HG03060 (cell line): ENCODE measurements at regions not wholly inside any gene's neighbourhood (a gene's known extent, or its start where the extent isn't known, plus 50 kb on each side); places are given as distances from the start of the nearest gene placed in this dataset.

Experiments used
- ATAC-seq: cut with Tn5 transposase; IDR thresholded peaks from one replicate; pipeline ENCODE4 v1.9.1; 2021; ENCODE audit warnings: low read depth, moderate number of reproducible peaks; ENCODE audit not compliant: unreplicated experiment

DNA sequence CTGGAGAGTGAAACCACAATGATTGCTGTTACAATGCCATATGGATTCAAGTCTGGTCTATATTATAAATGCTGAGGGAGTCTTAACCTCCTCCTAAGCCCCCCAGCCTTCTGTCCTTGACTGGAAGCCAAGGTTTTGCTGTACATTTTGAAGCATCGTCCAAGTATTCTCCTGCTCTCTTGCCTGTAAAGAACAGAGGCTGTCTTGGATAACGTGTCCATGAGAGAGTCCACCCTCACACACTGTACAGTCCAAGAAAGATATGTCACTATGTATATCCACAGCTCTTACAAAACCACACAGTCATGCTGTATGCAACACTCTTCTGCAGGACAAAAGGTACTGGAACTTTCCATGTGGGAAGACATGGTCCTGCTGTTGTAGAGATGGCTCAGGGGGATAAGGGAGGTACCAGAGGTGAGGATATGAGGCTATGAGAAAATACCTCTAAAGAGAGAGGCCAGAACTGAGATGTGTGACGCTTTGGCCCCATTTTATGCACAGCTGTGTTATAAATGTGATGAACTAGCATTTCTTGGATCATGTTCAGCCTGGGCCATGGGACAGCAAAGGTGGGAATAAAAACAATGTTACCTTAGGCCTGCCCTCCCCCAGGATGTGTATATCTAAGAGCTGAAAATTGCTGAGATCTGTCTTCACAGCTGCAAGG is 678.6 kb downstream of the IQCM start:
- no peak for ATAC-seq

DNA sequence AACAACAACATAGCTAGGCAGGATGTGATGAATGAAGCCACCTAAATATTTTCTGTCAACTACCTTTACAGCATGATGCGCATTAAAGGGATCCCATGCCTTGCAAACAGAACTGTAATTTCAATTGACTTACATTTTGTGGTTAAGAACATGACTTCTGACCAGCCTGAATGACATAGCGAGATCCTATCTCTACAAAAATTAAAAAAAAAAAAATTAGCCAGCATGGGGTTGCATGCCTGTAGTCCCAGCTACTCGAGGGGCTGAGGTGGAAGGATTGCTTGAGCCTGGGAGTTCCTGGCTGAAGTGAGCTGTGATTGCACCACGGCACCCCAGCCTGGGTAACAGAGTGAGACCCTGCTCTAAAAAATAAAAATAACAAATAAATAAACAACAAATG is 680.6 kb downstream of the IQCM start:
- ATAC-seq = no peak

- ATAC-seq = no peak
Measured at GRCh38 chr4:149121023-149121404, 678.8 kb upstream of the NR3C2 start.

GRCh38 chr4:149120331-149121022 is 678.3 kb upstream of the NR3C2 start:
- ATAC-seq = no peak

- no peak for ATAC-seq
Measured at GRCh38 chr4:149116806-149117205, 674.6 kb upstream of the NR3C2 start.

- no peak for ATAC-seq
Measured at GRCh38 chr4:149113804-149114430, 671.7 kb upstream of the NR3C2 start.

- no peak for ATAC-seq
Measured at GRCh38 chr4:149112109-149112508, 669.9 kb upstream of the NR3C2 start.

- ATAC-seq = no peak
Measured at GRCh38 chr4:149110481-149110880, 668.3 kb upstream of the NR3C2 start.

GRCh38 chr4:149108626-149109025 is 666.4 kb upstream of the NR3C2 start:
- no peak for ATAC-seq

DNA sequence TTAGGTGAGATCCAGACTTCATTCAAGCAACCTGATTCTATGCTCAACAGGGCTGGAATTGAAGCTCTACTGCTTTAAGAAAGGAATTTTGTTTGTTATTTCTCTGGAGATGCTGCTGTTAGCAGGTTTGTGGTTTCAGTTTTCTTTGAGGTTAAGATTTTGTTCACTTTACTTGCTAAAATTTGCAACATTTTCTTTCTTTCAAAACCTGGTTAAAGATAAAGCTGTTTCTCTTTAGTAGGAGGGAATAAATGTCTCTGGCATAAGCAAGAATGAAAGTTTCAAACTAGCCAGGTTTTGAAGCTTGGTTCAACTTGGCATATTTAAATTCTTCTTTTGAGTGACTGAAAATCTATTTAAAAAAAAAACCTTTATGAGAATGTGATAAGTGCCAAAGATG is 660.6 kb upstream of the NR3C2 start:
- no peak for ATAC-seq

- ATAC-seq = no peak
Measured at GRCh38 chr4:149101649-149102048, 659.4 kb upstream of the NR3C2 start.

DNA sequence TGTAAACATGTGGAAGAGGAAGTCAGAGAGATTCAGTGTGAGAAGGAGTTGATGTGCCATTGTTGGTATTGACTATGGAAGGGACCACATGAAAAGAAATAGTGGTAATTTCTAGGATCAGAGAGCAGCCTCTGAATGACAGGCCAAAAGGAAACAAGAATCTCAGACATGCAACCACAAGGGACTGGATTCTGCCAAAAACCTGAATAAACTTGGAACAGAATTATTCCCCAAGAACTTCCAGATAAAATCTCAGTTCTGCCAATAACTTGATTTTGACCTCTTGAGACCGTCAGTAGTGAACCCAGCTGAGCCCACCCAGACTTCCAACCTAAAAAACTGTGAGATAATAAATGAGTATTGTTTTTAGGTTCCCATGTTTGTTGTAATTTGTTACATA is 653.6 kb upstream of the NR3C2 start:
- ATAC-seq = no peak

DNA sequence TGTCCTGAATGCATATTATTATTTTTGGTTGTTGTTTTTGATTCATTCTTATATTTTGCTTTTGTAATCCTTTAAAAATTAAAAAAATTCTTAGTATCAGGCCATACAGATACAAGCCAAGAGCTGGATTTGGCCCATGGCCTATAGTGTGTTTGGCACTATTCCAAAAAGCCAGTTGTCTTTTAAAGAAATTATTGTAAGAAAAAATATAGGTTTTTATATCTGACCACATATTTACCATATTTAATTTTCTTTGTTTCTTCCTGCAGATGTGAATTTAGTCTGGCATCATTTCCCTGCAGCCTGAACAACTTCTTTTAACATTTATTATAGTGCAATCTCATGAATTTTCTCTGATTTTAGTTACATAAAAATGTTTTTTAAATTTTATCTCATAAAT is 652.8 kb upstream of the NR3C2 start:
- no peak for ATAC-seq

GRCh38 chr4:149084144-149084543 is 641.9 kb upstream of the NR3C2 start:
- ATAC-seq = no peak

DNA sequence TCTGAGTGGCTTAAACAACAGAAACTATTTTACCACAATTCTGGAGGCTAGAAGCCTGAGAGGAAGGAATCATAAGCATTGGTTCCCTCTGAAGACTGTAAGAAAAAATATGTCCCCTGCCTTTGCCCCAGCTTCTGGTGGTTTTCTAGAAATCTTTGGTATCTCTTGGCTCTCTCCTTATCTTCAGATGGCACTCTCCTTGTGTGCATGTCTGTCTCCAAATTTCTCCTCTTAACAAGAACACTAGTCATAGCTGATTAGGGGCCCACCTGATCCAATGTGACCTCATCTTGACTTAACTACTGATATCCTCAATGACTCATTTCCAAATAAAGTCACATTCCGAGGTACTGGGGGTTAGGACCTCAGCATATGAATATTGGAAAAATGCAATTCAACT is 635.0 kb upstream of the NR3C2 start:
- ATAC-seq = no peak

DNA sequence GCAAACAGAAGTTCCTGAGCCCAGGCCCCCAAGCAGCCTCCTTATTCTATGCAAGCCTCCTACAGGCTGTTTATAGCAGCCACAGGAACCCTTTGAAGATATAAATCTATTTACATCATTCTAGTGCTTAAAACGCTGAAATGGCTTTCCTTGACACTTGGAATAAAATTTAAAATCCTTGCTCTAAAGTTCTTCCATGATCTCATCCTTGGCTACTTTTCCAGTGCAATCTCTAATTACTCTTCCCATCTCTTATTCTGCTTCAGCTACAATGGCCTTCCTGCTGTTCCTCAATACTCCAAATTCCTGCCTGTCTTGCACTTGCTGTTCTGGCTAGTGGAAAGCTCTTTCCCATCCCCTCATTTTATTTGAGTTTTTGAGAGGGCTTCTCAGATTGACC is 634.2 kb upstream of the NR3C2 start:
- no peak for ATAC-seq

- no peak for ATAC-seq
Measured at GRCh38 chr4:149072384-149072783, 630.2 kb upstream of the NR3C2 start.

GRCh38 chr4:149065753-149066152 is 623.5 kb upstream of the NR3C2 start:
- no peak for ATAC-seq

DNA sequence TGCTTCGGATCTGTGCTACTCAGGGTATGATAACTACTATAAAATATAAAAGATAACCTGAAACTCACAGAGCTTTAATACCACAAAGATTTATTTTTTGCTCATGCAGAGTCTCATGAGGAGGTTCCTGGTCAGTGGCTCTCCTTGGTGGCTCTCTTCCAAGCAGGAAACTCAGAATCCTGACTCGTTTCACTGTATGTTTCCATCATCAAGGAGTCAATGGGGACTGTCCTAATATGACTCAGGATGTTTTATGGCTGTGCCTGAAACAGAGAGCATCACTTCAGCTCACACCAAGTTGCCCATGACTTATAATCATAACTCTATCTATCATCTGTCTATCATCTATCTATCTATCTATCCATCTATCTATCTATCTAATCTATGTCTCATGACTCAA is 620.8 kb upstream of the NR3C2 start:
- ATAC-seq = no peak

DNA sequence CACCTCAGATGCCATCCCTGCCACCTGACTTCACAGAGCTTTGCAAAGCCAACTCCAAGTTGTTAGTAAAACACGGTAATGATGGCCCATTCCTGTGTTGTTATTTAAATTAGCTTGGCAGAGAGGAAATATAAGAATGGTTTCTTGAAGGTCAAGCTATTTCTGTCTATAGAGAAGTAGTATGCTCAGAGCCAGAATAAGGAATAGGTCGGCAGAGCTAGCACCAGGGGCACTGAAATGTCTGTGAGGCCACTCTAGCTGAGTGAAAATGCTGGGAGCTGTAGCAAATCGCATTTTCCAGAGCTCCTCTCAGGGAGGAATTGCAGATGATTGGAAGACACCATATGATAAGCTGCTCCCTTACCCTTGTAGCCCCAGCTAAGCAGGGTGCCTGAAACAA is 615.4 kb upstream of the NR3C2 start:
- ATAC-seq = no peak

DNA sequence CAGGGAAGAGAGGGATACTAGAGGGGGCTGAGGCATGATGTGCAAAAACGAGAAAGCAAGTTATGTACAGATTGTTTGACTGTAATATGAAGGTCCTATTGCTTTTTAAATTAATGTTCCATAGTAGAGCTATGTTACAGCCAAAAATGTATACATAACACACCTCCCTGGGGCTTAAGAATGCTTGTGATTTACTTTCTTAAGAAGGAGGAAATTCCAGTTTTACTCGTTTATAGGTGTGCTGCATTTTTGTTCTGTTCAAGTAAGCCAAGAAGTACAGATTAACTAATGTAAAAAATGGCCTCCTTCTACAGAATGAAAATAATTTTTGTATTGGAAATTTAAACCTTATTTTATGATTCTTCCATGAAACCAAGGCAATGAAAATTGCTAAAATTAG is 614.4 kb upstream of the NR3C2 start:
- ATAC-seq = no peak

DNA sequence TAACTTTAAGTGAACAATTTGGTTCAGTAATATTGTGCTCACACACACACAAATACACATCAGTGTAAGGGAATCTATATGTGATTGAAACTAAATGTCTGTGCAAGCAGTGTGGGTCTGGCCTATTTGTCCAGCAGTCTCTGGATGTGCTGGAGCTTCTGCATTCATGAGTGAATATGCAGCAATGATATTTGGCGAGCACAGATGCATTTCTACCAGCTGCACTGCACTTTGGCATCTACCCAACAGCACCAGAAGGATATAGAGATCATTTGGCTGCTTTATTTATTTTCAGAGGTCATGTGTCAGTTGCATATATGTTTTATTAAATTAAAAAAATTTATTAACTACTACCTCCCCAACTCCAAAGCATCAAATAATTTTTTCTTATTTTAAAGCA is 613.4 kb upstream of the NR3C2 start:
- no peak for ATAC-seq
